Gastrocnemius medialis (tissue), 4 donors: ENCODE measurements at regions not wholly inside any gene's neighbourhood (a gene's known extent, or its start where the extent isn't known, plus 50 kb on each side); places are given as distances from the start of the nearest gene placed in this dataset.

ENCODE experiments used
- ATAC-seq, 2 donors: fragments of 150-250 bp; one replicate each; pipeline ENCODE4 v1.9.1; 2016
- DNase-seq, 2 donors: peaks; one replicate each; pipeline ENCODE4 v3.0.0-alpha.2; 2019
- H3K27ac ChIP-seq, 4 donors: fragments of 200-600 bp; sonication (generic); 1 replicate in 1 of 4; 2 replicates in 3 of 4; pipeline ENCODE4 v1.5.1; 2016 to 2018; ENCODE audit warnings: mild to moderate bottlenecking in 2 of 4, moderate library complexity in 1 of 4
- H3K27me3 ChIP-seq, 3 donors: fragments of 200-600 bp; sonication (generic) in 2 of 3; 1 replicate in 1 of 3; 2 replicates in 2 of 3; pipeline versions ENCODE4 v1.5.1 to v1.6.0; 2016 to 2019; ENCODE audit warnings: mild to moderate bottlenecking in 1 of 3, moderate library complexity in 1 of 3
- H3K36me3 ChIP-seq, 2 donors: fragments of 200-600 bp; sonication (generic) in 1 of 2; one replicate each; pipeline ENCODE4 v1.5.1; 2017 to 2018
- H3K4me1 ChIP-seq, 2 donors: fragments of 200-600 bp; sonication (generic) in 1 of 2; one replicate each; pipeline ENCODE4 v1.5.1; 2016 to 2017; ENCODE audit warnings: mild to moderate bottlenecking in 2 of 2
- H3K4me3 ChIP-seq, 4 donors: fragments of 200-600 bp; sonication (generic) in 3 of 4; 1 replicate in 1 of 4; 2 replicates in 3 of 4; pipeline ENCODE4 v1.5.1; 2016 to 2019; ENCODE audit warnings: mild to moderate bottlenecking in 2 of 4
- H3K9me3 ChIP-seq, 3 donors: fragments of 200-600 bp; sonication (generic) in 2 of 3; 1 replicate in 1 of 3; 2 replicates in 2 of 3; pipeline ENCODE4 v1.5.1; 2016 to 2019
- POLR2A ChIP-seq, 2 donors: fragments of 450-650 bp; IDR thresholded peaks; one replicate each; pipeline ENCODE4 v1.6.1; 2017; ENCODE audit warnings: antibody characterized with exemption in 2 of 2, mild to moderate bottlenecking in 2 of 2, moderate library complexity in 2 of 2
- in situ Hi-C, 4 donors: fragments of 200-750 bp; cut with MboI; loops; one replicate each; pipeline versions ENCODE4 v1.15.0 to v1.8.0; 2017; ENCODE audit warnings: low sequenced_read_pairs in 4 of 4
- intact Hi-C: fragments of 100-400 bp; cut with DNase I; formaldehyde crosslinking; loops from one replicate; pipeline ENCODE4 v1.15.1; 2023; ENCODE audit warnings: low total_unique reads
- TF ChIP-seq, protein P1 (sequence below), 5 experiments: fragments of 450-650 bp in 3 of 5; fragments of 200-600 bp in 2 of 5; sonication (generic) in 2 of 5; IDR thresholded peaks in 4 of 5; conservative IDR thresholded peaks in 1 of 5; 1 replicate in 4 of 5; 2 replicates in 1 of 5; pipeline ENCODE4 v1.5.1; 2016 to 2019; ENCODE audit warnings: antibody characterized with exemption in 5 of 5, mild to moderate bottlenecking in 3 of 5, moderate library complexity in 3 of 5

DNA sequence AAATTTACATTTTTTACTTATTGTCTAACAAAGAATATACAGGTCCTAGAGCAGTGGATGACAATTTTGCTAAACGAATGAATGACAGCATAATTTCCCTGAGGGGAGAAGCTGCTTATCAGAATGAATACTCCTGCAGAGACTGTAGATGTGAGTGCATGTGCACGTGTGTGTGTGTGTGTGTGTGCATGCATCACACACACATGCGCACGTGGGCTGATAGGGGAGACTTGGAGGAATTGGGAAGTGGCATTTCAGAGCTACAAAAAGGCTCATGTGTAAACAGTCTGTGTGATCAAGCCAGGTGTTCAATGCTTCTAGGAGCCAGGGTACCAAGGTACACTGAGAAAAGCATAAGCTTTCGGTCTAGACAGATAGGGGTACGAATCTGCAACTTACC is 93.5 kb upstream of the SASH1 start:
- H3K9me3 ChIP-seq, result no peaks in the 10 kb centered on the region
- peaks cover 13 to 15% of the 10 kb centered on the region in 2 donors for H3K4me1 ChIP-seq
- TF ChIP-seq POLR2A (IDR thresholded peaks at IDR 0.05), result no peak
- TF ChIP-seq, protein P1, sequence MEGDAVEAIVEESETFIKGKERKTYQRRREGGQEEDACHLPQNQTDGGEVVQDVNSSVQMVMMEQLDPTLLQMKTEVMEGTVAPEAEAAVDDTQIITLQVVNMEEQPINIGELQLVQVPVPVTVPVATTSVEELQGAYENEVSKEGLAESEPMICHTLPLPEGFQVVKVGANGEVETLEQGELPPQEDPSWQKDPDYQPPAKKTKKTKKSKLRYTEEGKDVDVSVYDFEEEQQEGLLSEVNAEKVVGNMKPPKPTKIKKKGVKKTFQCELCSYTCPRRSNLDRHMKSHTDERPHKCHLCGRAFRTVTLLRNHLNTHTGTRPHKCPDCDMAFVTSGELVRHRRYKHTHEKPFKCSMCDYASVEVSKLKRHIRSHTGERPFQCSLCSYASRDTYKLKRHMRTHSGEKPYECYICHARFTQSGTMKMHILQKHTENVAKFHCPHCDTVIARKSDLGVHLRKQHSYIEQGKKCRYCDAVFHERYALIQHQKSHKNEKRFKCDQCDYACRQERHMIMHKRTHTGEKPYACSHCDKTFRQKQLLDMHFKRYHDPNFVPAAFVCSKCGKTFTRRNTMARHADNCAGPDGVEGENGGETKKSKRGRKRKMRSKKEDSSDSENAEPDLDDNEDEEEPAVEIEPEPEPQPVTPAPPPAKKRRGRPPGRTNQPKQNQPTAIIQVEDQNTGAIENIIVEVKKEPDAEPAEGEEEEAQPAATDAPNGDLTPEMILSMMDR (IDR thresholded peaks at IDR 0.05 in 4 of 5, conservative IDR thresholded peaks at IDR 0.05 in 1 of 5), result no peak
- no peak for DNase-seq
- no peaks in the 10 kb centered on the region for H3K27me3 ChIP-seq
- no peak for ATAC-seq
- H3K27ac ChIP-seq, result no peak overlapping the region
- in situ Hi-C loops, result no loop called here
- H3K4me3 ChIP-seq, result no peak overlapping the region
- intact Hi-C loops, result no loop called here
- no peaks in the 10 kb centered on the region for H3K36me3 ChIP-seq

DNA sequence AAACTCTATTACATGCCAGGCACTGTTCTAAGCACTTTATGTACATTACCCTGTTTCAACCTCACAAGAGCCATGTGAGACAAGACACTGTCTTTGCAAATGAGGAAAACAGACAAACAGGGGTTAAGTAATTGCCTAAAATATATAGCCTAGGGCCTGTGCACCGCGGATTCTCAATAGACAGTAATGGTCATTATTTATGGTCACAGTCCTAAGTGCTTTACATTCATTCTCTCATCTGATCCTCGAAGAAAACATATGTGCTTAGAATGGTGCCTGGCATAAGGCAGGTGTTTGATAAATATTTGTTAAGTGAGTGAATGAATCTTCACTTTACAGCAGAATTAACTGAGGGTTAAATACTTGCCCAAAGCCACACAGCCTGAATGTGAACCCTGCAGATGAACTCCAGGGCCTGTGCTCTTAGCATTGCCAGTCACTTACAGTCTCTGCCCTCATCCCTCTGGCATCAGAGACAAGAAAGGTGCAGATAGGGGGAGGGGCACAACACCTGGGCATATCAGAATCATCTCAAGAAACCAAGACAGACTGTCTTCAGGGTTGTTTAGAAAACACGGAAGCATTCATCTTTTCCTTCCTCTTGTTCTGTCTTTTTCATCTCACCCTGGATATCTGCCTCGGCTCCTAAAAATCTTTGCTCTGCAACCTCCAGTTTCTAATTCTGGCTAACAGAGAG is 92.8 kb upstream of the SASH1 start:
- Histone ChIP-seq H3K27ac (no peak overlapping the region), H3K4me3 (no peak overlapping the region), H3K9me3 (no peaks in the 10 kb centered on the region), H3K4me1 (peaks cover 7 to 8% of the 10 kb centered on the region in 2 donors), H3K36me3 (no peaks in the 10 kb centered on the region), H3K27me3 (no peaks in the 10 kb centered on the region)
- ATAC-seq (no peak), DNase-seq (no peak)
- in situ Hi-C loops, result loop anchor here in 2 of 4 donors (5.0 to 10.0 kb wide), 2 partner anchors 73 to 75 kb away; no protein-coding TSS in a partner anchor
- intact Hi-C loops, result loop anchor here (5.0 kb wide), 1 partner anchor 212 kb away; no protein-coding TSS in a partner anchor
- TF ChIP-seq, protein P1 (IDR thresholded peaks at IDR 0.05 in 4 of 5, conservative IDR thresholded peaks at IDR 0.05 in 1 of 5), result no peak
- TF ChIP-seq POLR2A (IDR thresholded peaks at IDR 0.05), result no peak

DNA sequence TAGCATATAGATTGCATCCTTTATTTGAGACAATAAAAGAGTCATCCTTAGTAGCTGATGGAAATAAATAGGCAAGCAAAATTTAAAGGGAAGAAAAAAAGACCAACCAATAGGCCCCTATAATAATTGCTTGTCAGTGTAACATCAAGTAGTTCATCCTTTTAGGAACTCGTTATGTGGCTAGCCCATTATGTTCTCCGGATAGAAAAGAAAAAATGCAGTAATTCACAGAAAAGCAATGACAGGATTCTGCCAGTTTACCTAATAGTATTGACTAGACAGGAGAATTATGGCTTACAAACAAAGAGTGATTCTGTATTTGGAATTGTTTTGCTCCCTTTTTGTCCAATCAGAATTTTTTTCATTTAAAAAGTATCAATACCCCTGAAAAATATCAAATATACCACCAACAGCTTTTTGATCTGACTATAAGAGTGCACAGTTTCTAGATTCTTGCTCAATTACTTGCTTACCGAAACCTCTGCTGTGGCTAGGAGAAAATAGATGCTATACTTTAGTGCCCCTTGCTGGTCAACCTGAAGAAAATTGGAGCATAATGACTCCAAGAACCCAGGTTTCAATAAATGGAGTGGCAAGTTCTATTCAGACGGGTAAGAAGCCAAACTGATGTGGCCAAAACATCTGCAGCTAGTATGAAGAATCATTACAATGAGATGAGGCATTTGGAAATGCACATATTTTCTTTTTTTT is 91.5 kb upstream of the SASH1 start:
- H3K27ac ChIP-seq, result no peak overlapping the region
- no peaks in the 10 kb centered on the region for H3K4me1 ChIP-seq
- H3K27me3 ChIP-seq, result no peaks in the 10 kb centered on the region
- no peaks in the 10 kb centered on the region for H3K9me3 ChIP-seq
- ATAC-seq (peak; percentile 46 to 86), DNase-seq (no peak)
- H3K36me3 ChIP-seq, result no peaks in the 10 kb centered on the region
- no peak for TF ChIP-seq POLR2A (IDR thresholded peaks at IDR 0.05)
- TF ChIP-seq, protein P1 (IDR thresholded peaks at IDR 0.05 in 4 of 5, conservative IDR thresholded peaks at IDR 0.05 in 1 of 5), result peak in 3 of 5 experiments; percentile 19 to 37 (median 30)
- H3K4me3 ChIP-seq, result no peak overlapping the region
- in situ Hi-C loops (loop anchor here in 2 of 4 donors (5.0 to 10.0 kb wide), 2 partner anchors 74 to 76 kb away; no protein-coding TSS in a partner anchor), intact Hi-C loops (loop anchor here (1.0 to 5.0 kb wide), 2 partner anchors 74 to 211 kb away; no protein-coding TSS in a partner anchor)

DNA sequence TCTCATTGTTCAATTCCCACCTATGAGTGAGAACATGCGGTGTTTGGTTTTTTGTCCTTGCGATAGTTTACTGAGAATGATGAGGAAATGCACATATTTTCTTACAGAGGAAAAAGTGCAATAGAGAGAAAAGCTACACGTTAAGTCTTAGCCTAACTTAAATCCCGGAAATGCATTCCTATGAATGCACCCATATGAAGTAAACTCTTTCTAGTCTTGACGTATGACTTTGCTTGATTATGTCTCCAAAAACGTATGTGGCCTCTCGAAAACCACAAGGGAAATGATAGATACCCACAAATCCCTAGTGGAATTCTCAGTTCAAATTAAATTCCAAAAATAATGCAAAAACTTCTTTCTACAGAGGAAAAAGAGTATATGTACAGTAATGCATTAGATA is 90.7 kb upstream of the SASH1 start:
- TF ChIP-seq, protein P1 (IDR thresholded peaks at IDR 0.05 in 4 of 5, conservative IDR thresholded peaks at IDR 0.05 in 1 of 5), result no peak
- no peak for TF ChIP-seq POLR2A (IDR thresholded peaks at IDR 0.05)
- H3K4me1 ChIP-seq, result no peaks in the 10 kb centered on the region
- in situ Hi-C loops (loop anchor here in 2 of 4 donors (5.0 to 10.0 kb wide), 2 partner anchors 75 to 77 kb away; no protein-coding TSS in a partner anchor), intact Hi-C loops (loop anchor here (1.0 to 5.0 kb wide), 2 partner anchors 75 to 210 kb away; no protein-coding TSS in a partner anchor)
- H3K36me3 ChIP-seq, result no peaks in the 10 kb centered on the region
- DNase-seq (no peak), ATAC-seq (no peak)
- no peak overlapping the region for H3K27ac ChIP-seq
- H3K9me3 ChIP-seq, result no peaks in the 10 kb centered on the region
- no peaks in the 10 kb centered on the region for H3K27me3 ChIP-seq
- no peak overlapping the region for H3K4me3 ChIP-seq
